ENCODE measurements at regions not wholly inside any gene's neighbourhood (a gene's known extent, or its start where the extent isn't known, plus 50 kb on each side); places are given as distances from the start of the nearest gene placed in this dataset.

DNA sequence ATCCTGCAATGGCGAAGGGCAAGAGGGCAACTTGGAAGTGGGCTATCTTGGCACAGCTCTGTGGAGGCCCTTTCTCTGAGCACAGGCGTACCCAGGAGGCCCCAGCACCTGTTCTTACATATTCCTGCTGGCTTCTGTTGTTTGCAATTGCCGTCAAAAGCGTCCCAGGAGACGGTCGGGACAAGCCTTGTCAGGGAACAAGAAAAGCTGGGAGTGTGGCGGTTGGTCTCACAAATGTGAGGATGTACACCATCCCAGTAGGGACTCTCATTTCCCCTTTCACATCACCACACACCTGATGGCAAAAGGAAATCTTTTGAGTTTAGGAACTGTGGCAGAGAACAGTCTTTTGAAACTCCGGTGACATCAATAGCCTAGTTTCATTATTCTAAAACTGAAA, 94.7 kb upstream of the EFEMP1 start:
- no peak for TF ChIP-seq EGR1 (IDR thresholded peaks at IDR 0.05)
- no peak for TF ChIP-seq RAD21 (IDR thresholded peaks at IDR 0.05; ENCODE audit: low read depth)
- TF ChIP-seq, protein P1, sequence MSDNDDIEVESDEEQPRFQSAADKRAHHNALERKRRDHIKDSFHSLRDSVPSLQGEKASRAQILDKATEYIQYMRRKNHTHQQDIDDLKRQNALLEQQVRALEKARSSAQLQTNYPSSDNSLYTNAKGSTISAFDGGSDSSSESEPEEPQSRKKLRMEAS (IDR thresholded peaks at IDR 0.05): no peak
- no peak for TF ChIP-seq YY1 (IDR thresholded peaks at IDR 0.05; ENCODE audit: low read depth)
- no peak for TF ChIP-seq TCF12 (IDR thresholded peaks at IDR 0.05; ENCODE audit: low read depth)
- no peak for TF ChIP-seq EP300 (IDR thresholded peaks at IDR 0.05; ENCODE audit: borderline replicate concordance)
- TF ChIP-seq NFIC (IDR thresholded peaks at IDR 0.05): no peak

DNA sequence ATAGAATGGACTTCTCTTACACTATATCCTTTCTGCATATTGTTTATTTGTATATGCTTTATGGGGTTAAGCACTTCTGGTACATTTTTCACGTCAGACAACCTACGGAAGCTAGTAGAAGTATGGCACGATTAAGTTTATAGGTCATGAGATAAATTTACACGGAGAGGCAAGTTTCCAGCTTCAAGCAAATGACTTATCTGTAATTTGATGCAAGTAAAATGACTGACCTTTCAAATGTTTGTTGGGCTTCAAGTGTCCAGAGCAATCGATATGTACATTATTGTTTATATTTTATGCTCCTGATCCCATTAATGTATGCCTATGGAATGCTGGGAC, 97.5 kb upstream of the EFEMP1 start:
- TF ChIP-seq FOXM1 (IDR thresholded peaks at IDR 0.05; ENCODE audit: borderline replicate concordance, low read depth) (no peak), TAF1 (IDR thresholded peaks at IDR 0.05; ENCODE audit: low read depth) (no peak), ZBTB7A (IDR thresholded peaks at IDR 0.05; ENCODE audit: low read depth) (no peak), NFIC (IDR thresholded peaks at IDR 0.05) (no peak), RAD21 (IDR thresholded peaks at IDR 0.05; ENCODE audit: low read depth) (no peak), CREB1 (IDR thresholded peaks at IDR 0.05; ENCODE audit: low read depth) (no peak), EGR1 (IDR thresholded peaks at IDR 0.05) (no peak), TEAD4 (IDR thresholded peaks at IDR 0.05) (no peak), EP300 (IDR thresholded peaks at IDR 0.05; ENCODE audit: borderline replicate concordance) (no peak)
- TF ChIP-seq, protein P2, sequence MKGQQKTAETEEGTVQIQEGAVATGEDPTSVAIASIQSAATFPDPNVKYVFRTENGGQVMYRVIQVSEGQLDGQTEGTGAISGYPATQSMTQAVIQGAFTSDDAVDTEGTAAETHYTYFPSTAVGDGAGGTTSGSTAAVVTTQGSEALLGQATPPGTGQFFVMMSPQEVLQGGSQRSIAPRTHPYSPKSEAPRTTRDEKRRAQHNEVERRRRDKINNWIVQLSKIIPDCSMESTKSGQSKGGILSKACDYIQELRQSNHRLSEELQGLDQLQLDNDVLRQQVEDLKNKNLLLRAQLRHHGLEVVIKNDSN (IDR thresholded peaks at IDR 0.05): no peak
- TF ChIP-seq, protein P1 (IDR thresholded peaks at IDR 0.05): no peak
- TF ChIP-seq, protein P3, sequence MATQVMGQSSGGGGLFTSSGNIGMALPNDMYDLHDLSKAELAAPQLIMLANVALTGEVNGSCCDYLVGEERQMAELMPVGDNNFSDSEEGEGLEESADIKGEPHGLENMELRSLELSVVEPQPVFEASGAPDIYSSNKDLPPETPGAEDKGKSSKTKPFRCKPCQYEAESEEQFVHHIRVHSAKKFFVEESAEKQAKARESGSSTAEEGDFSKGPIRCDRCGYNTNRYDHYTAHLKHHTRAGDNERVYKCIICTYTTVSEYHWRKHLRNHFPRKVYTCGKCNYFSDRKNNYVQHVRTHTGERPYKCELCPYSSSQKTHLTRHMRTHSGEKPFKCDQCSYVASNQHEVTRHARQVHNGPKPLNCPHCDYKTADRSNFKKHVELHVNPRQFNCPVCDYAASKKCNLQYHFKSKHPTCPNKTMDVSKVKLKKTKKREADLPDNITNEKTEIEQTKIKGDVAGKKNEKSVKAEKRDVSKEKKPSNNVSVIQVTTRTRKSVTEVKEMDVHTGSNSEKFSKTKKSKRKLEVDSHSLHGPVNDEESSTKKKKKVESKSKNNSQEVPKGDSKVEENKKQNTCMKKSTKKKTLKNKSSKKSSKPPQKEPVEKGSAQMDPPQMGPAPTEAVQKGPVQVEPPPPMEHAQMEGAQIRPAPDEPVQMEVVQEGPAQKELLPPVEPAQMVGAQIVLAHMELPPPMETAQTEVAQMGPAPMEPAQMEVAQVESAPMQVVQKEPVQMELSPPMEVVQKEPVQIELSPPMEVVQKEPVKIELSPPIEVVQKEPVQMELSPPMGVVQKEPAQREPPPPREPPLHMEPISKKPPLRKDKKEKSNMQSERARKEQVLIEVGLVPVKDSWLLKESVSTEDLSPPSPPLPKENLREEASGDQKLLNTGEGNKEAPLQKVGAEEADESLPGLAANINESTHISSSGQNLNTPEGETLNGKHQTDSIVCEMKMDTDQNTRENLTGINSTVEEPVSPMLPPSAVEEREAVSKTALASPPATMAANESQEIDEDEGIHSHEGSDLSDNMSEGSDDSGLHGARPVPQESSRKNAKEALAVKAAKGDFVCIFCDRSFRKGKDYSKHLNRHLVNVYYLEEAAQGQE (IDR thresholded peaks at IDR 0.05; ENCODE audit: low read depth): no peak

DNA sequence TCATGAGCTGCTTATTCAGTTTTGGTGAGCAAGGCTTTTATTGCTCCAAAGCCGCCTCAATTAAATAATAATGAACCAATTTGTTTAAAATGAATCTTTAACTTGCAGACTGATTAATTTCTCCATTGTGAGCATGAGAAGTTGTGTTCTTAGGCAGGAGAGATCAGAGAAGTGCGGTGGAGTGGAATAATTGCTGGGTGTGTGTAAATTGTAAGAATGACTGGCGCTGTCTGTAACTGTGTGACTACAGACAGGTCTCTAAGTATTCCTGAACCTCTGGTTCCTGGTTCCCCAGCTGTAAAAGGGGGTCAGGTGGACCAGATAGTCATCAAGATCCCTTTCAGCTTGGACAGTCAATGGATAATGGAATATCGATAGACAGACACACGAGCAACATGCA, 98.0 kb upstream of the EFEMP1 start:
- TF ChIP-seq EP300 (IDR thresholded peaks at IDR 0.05; ENCODE audit: borderline replicate concordance): no peak
- no peak for TF ChIP-seq FOXM1 (IDR thresholded peaks at IDR 0.05; ENCODE audit: borderline replicate concordance, low read depth)
- no peak for TF ChIP-seq TCF12 (IDR thresholded peaks at IDR 0.05; ENCODE audit: low read depth)
- no peak for TF ChIP-seq TEAD4 (IDR thresholded peaks at IDR 0.05)
- no peak for TF ChIP-seq ZBTB7A (IDR thresholded peaks at IDR 0.05; ENCODE audit: low read depth)
- no peak for TF ChIP-seq EGR1 (IDR thresholded peaks at IDR 0.05)
- TF ChIP-seq CREB1 (IDR thresholded peaks at IDR 0.05; ENCODE audit: low read depth): no peak
- no peak for TF ChIP-seq TAF1 (IDR thresholded peaks at IDR 0.05; ENCODE audit: low read depth)
- TF ChIP-seq, protein P1 (IDR thresholded peaks at IDR 0.05): no peak
- no peak for TF ChIP-seq YY1 (IDR thresholded peaks at IDR 0.05; ENCODE audit: low read depth)
- TF ChIP-seq, protein P2 (IDR thresholded peaks at IDR 0.05): no peak
- TF ChIP-seq, protein P3 (IDR thresholded peaks at IDR 0.05; ENCODE audit: low read depth): no peak
- no peak for TF ChIP-seq NFIC (IDR thresholded peaks at IDR 0.05)

DNA sequence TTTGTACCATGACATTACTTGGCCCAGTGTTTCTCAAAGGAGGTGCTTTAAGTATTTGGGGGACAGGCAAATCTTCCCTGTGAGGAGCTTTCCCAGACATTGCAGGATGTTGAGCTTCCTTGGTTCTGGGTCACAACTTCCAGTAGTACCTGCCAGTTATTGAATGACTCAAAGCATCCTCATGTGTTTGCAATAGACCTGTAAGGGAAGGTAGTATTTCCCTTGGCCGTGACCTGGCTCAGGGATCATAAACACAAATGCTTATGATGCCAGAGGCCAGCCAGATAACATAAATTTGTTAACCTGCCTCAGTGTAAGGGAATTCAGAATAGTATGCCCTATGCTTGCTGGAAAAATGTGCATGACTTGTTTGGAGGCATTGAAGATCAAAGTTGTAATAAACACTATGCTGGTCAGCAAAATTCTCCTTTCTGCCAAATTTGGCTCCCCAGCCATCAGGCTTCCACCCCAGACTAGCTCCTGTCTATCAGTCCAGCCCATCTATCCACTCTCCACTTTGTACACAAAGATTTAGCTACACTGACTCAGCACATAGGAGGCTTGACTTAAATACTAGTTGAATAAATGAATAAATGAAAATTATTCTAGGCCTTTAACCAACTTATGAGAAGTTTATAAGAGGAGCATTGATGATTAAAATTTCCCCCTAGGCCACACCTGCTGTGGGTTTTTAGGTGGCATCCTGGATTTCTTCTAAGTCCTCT, 102.0 kb upstream of the EFEMP1 start:
- TF ChIP-seq NFIC (IDR thresholded peaks at IDR 0.05) (no peak), CEBPB (IDR thresholded peaks at IDR 0.05) (no peak), TCF12 (IDR thresholded peaks at IDR 0.05; ENCODE audit: low read depth) (no peak), TEAD4 (IDR thresholded peaks at IDR 0.05) (no peak), ZBTB7A (IDR thresholded peaks at IDR 0.05; ENCODE audit: low read depth) (no peak), CREB1 (IDR thresholded peaks at IDR 0.05; ENCODE audit: low read depth) (no peak), RAD21 (IDR thresholded peaks at IDR 0.05; ENCODE audit: low read depth) (no peak), TAF1 (IDR thresholded peaks at IDR 0.05; ENCODE audit: low read depth) (no peak), EGR1 (IDR thresholded peaks at IDR 0.05) (no peak), FOXM1 (IDR thresholded peaks at IDR 0.05; ENCODE audit: borderline replicate concordance, low read depth) (no peak), EP300 (IDR thresholded peaks at IDR 0.05; ENCODE audit: borderline replicate concordance) (no peak), YY1 (IDR thresholded peaks at IDR 0.05; ENCODE audit: low read depth) (no peak)
- TF ChIP-seq, protein P2 (IDR thresholded peaks at IDR 0.05): no peak
- TF ChIP-seq, protein P3 (IDR thresholded peaks at IDR 0.05; ENCODE audit: low read depth): no peak
- TF ChIP-seq, protein P1 (IDR thresholded peaks at IDR 0.05): no peak
